ENCODE measurements at regions not wholly inside any gene's neighbourhood (a gene's known extent, or its start where the extent isn't known, plus 50 kb on each side); places are given as distances from the start of the nearest gene placed in this dataset.

DNA sequence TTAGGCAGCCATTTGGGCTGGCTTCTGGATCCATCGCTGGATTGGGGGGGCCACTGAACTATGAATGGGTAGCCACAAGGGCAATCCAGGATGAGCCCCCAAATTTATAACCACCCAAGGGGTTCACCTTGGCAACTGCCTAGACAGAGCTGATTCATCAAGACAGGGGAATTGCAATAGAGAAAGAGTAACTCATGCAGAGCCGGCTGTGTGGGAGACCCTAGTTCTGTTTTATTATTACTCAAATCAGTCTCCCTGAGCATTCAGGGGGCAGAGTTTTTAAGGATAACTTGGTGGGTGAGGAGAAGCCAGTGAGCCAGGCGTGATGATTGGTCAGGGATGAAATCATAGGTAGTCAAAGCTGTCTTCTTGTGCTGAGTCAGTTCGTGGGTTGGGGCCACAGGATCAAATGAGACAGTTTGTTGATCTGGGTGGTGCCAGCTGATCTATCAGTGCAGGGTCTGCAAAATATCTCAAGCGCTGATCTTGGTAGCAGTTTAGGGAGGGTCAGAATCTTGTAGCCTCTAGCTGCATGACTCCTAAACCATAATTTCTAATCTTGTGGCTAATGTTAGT is 57.9 kb downstream of the DNAJB9 start:
- Mint-ChIP-seq H3K4me1 (no peaks in the 10 kb centered on the region), H3K4me3 (no peak overlapping the region), H3K36me3 (ENCODE audit: low read depth) (no peaks in the 10 kb centered on the region), H3K9me3 (ENCODE audit: low read depth) (no peaks in the 10 kb centered on the region), H3K27me3 (peaks cover 14% of the 10 kb centered on the region), H3K27ac (no peak overlapping the region)
- CTCF ChIA-PET, result no interaction called here
- intact Hi-C loops (cut with DNase I, micrococcal nuclease), result no loop called here
- DNase-seq (peak; percentile 38), ATAC-seq (peak; percentile 36)
- POLR2A ChIA-PET, result no interaction called here

DNA sequence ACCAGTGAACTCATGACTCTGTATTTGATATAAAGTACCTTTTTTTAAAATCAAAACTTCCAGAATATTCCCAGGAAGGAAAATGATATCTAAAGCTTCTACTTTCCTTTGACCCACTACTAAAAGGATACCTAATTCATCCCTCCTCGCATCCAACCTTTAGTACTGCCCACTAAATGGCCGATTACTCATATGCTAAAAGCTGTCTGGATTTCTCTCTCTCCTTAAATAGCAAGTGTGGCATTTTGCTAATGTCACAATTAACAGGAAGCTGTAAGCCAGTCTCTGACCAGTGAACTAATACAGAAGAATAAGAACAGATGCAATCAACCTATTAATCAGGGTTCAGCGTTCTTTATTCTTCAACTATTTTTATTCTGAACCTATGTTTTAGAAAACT is 59.0 kb downstream of the DNAJB9 start:
- Mint-ChIP-seq H3K4me3 (no peak overlapping the region), H3K4me1 (no peaks in the 10 kb centered on the region), H3K36me3 (ENCODE audit: low read depth) (no peaks in the 10 kb centered on the region), H3K27ac (no peak overlapping the region), H3K27me3 (peaks cover 14% of the 10 kb centered on the region), H3K9me3 (ENCODE audit: low read depth) (no peaks in the 10 kb centered on the region)
- intact Hi-C loops (cut with DNase I, micrococcal nuclease), result no loop called here
- ATAC-seq (no peak), DNase-seq (no peak)
- ChIA-PET POLR2A (no interaction called here), CTCF (no interaction called here)

DNA sequence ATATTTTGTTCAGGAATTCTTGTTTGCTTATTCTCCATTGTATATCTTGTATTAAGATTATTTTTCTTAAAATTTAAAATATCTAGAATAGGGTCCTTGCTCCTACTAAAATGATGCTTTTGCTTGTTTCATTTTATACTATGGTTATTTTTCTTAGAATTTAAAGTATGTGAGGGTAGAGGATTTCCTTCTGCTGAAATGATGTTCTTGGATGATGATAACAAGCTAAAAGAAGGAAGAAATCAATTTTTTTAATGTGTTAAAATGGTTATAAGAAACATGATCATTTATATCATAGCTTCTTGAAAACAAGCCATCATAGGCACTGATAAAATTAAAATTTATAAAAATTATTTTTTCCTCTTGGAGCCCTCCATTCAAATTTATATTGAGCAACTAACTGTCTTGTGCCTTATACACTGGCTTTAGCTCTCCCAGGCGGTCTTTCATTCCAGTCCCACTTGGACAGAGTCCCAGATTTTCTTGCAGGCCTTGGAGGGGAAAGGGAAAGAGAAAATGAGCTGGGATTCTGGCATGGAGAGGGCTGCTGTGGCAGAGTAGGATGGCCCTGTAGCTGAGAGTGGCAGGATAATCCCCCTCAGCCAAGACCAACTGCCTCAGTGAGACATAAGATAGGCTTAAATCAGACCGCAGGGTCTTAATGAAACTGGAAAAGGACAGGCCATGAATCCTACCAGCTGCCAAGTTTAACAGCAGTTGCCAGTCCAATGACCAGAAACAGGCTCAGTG is 60.2 kb downstream of the DNAJB9 start:
- no peaks in the 10 kb centered on the region for H3K9me3 Mint-ChIP-seq (ENCODE audit: low read depth)
- H3K4me3 Mint-ChIP-seq, result no peak overlapping the region
- ATAC-seq (no peak), DNase-seq (no peak)
- ChIA-PET CTCF (interaction anchor here (0.6 to 0.9 kb wide), 3 partner anchors 12 to 675 kb away, joined by 3 read pairs; no protein-coding TSS in a partner anchor), POLR2A (interaction anchor here (0.7 kb wide), 1 partner anchor 14 kb away, joined by 4 read pairs; no protein-coding TSS in a partner anchor)
- no peak overlapping the region for H3K27ac Mint-ChIP-seq
- H3K27me3 Mint-ChIP-seq, result peaks cover 9% of the 10 kb centered on the region
- intact Hi-C loops (cut with DNase I, micrococcal nuclease), result no loop called here
- no peaks in the 10 kb centered on the region for H3K36me3 Mint-ChIP-seq (ENCODE audit: low read depth)
- H3K4me1 Mint-ChIP-seq, result no peaks in the 10 kb centered on the region

DNA sequence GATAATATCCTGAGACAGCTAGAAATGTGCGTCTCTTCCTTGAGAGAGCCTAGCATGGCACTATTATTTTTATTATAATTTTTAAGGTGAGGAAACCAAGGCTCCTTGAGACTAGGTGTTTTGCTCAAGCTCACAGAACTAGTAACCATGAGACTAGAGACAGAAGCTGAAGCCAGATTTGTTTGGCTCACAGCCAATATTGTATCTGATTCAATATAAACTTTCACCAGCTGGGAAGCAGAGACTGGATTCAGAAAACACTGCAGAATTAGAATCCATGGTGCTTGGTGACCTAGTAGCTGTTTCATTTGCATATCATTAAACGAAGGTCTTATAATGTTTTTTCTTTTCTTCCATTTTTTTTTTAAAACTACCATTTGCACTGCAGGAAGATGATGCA is 64.4 kb downstream of the DNAJB9 start:
- Mint-ChIP-seq H3K4me3 (no peak overlapping the region), H3K27ac (no peak overlapping the region), H3K4me1 (no peaks in the 10 kb centered on the region), H3K9me3 (ENCODE audit: low read depth) (no peaks in the 10 kb centered on the region), H3K27me3 (peaks cover 4% of the 10 kb centered on the region), H3K36me3 (ENCODE audit: low read depth) (no peaks in the 10 kb centered on the region)
- intact Hi-C loops (cut with DNase I, micrococcal nuclease), result no loop called here
- CTCF ChIA-PET, result no interaction called here
- POLR2A ChIA-PET, result no interaction called here
- ATAC-seq (no peak), DNase-seq (no peak)

DNA sequence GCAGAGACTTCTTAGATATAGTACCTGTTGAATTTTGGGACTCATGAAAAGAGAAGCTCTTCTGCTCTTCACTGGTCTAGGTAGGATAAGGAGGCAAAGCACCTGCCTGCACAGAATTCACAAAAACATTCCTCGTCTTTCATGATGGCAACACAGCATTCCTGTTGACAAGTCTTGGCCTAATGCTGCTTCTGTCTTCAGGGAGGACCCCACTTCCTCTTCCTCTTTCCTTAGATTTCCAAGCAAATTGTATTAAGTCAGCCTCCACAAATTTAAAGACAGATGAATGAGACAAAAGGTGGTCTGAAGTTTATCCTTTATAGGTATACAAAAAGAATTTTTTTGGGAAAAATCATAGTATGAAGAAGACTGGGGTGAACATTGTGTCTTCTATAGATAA is 64.9 kb downstream of the DNAJB9 start:
- H3K4me1 Mint-ChIP-seq, result no peaks in the 10 kb centered on the region
- intact Hi-C loops (cut with DNase I, micrococcal nuclease), result no loop called here
- H3K4me3 Mint-ChIP-seq, result no peak overlapping the region
- no peak for DNase-seq
- ChIA-PET CTCF (no interaction called here), POLR2A (no interaction called here)
- no peaks in the 10 kb centered on the region for H3K36me3 Mint-ChIP-seq (ENCODE audit: low read depth)
- no peak for ATAC-seq
- no peak overlapping the region for H3K27ac Mint-ChIP-seq
- H3K27me3 Mint-ChIP-seq, result peaks cover 4% of the 10 kb centered on the region
- no peaks in the 10 kb centered on the region for H3K9me3 Mint-ChIP-seq (ENCODE audit: low read depth)

DNA sequence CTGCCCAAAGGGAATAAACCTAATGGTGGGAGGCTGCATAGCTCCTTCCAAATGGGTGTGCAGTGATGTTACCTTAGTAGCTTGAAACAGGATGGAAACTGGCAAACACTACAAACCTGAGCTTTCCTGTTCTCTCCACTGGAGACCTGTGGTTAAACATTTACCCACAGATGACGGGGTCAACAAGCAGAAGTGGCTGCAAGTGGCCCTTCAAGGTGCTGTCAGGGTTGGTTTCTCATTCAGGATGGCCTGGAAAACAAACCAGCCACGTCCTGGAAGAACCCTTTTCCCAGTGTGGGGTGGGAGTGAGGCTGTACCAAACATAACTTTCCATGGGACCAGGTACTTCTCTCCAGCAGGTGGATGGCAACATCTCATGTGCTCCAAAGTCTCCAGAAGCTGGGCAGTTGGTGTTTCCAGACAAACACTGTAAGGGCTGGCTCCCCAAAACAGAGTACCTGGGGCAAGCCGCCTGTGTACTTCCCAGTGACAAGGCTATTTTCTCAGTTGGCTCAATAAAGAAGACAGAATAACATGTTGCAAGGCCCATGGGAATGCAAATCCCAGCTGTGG is 67.5 kb downstream of the DNAJB9 start:
- no peaks in the 10 kb centered on the region for H3K4me1 Mint-ChIP-seq
- no peak overlapping the region for H3K4me3 Mint-ChIP-seq
- no peak for DNase-seq
- ATAC-seq, result no peak
- no peaks in the 10 kb centered on the region for H3K9me3 Mint-ChIP-seq (ENCODE audit: low read depth)
- ChIA-PET CTCF (no interaction called here), POLR2A (no interaction called here)
- no peak overlapping the region for H3K27ac Mint-ChIP-seq
- no peaks in the 10 kb centered on the region for H3K36me3 Mint-ChIP-seq (ENCODE audit: low read depth)
- intact Hi-C loops (cut with DNase I, micrococcal nuclease), result no loop called here
- H3K27me3 Mint-ChIP-seq, result peaks cover 4% of the 10 kb centered on the region

DNA sequence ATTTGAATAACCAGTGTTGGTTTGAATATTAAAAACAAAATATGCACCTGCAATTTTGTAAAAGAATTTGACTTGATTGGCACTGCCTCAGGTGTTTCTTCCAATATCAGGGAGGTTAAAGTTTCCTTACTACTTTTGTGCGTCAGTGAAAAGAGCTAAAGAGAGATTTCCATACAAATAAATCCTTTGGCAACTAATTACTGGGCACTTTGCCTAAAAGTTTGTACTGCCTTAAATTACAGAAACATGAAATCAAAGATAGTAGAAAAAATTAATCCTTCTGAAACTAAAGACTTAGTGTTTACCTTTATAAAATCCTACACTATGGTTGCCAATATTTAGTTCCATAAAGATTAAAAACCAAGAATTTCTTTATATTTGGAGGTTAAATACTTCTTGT is 72.5 kb downstream of the DNAJB9 start:
- DNase-seq, result no peak
- POLR2A ChIA-PET, result no interaction called here
- no peaks in the 10 kb centered on the region for H3K4me1 Mint-ChIP-seq
- H3K4me3 Mint-ChIP-seq, result no peak overlapping the region
- no peaks in the 10 kb centered on the region for H3K9me3 Mint-ChIP-seq (ENCODE audit: low read depth)
- intact Hi-C loops (cut with DNase I, micrococcal nuclease), result no loop called here
- peaks cover 18% of the 10 kb centered on the region for H3K27me3 Mint-ChIP-seq
- no peak overlapping the region for H3K27ac Mint-ChIP-seq
- ATAC-seq, result no peak
- H3K36me3 Mint-ChIP-seq (ENCODE audit: low read depth), result no peaks in the 10 kb centered on the region
- CTCF ChIA-PET, result no interaction called here

DNA sequence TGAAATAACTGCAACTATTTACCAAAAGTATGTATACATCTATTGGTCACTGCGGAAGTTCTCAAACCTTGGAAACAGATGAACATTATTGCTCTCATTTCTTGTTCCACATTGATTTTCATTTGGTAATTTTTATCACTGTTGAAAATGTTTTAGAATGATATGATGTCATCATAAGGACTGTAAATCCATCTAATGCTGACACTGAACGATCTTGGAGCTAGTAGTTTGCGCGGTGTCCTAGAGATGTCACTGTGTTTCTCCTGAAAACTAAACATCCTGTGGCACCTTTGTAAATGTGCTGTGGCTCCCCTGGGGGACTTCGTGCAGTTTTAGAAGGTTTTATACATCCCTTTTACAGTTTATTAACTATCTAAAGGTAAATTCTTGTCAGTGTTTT is 73.5 kb downstream of the DNAJB9 start:
- Mint-ChIP-seq H3K4me1 (no peaks in the 10 kb centered on the region), H3K36me3 (ENCODE audit: low read depth) (no peaks in the 10 kb centered on the region), H3K4me3 (no peak overlapping the region), H3K27me3 (peaks cover 18% of the 10 kb centered on the region), H3K9me3 (ENCODE audit: low read depth) (no peaks in the 10 kb centered on the region), H3K27ac (no peak overlapping the region)
- ATAC-seq, result no peak
- no peak for DNase-seq
- ChIA-PET POLR2A (no interaction called here), CTCF (no interaction called here)
- intact Hi-C loops (cut with DNase I, micrococcal nuclease), result no loop called here

DNA sequence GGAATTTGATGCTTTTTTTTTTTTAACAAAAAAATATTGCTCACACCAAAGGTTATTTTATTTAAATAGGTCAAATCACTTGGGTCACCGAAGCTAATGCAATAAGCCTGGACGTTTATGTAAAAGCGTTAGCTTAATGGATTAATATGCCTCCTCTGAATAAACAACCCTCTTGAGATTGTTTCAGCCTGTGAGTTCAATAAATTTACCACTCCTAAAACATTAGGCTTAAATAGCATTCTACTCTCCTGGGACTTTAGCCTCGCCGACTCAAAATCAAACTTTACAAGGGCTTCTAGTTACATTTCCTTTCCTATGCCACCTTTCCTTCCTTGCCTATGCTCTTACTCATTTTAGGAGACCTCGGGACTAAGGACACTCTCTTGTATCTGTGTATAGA is 79.3 kb downstream of the DNAJB9 start:
- ChIA-PET POLR2A (no interaction called here), CTCF (interaction anchor here (1.0 kb wide), 1 partner anchor 137 kb away, joined by 3 read pairs; no protein-coding TSS in a partner anchor)
- no peaks in the 10 kb centered on the region for H3K9me3 Mint-ChIP-seq (ENCODE audit: low read depth)
- no peaks in the 10 kb centered on the region for H3K36me3 Mint-ChIP-seq (ENCODE audit: low read depth)
- DNase-seq (no peak), ATAC-seq (no peak)
- H3K27me3 Mint-ChIP-seq, result peaks cover 15% of the 10 kb centered on the region
- H3K4me1 Mint-ChIP-seq, result no peaks in the 10 kb centered on the region
- H3K4me3 Mint-ChIP-seq, result no peak overlapping the region
- intact Hi-C loops (cut with DNase I, micrococcal nuclease), result no loop called here
- no peak overlapping the region for H3K27ac Mint-ChIP-seq

DNA sequence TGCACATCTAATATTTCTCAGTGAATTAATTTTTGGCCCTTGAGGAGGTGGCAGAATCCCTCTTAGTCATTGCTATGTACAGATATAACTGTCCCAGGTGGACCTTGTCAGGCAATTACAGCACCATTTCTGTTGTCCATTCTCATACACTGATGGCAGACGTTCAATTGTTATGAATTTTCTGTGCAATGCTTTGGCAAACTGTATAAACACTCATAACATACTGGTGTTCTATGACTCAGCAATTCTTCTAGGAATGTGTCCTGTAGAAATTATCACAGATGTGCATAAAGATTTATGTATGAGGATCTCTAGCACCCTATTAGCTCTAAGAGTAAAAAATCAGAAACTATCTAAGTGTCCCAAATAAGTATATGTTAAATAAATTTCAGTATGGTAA is 80.8 kb downstream of the DNAJB9 start:
- no peak for DNase-seq
- no peak overlapping the region for H3K27ac Mint-ChIP-seq
- POLR2A ChIA-PET, result no interaction called here

DNA sequence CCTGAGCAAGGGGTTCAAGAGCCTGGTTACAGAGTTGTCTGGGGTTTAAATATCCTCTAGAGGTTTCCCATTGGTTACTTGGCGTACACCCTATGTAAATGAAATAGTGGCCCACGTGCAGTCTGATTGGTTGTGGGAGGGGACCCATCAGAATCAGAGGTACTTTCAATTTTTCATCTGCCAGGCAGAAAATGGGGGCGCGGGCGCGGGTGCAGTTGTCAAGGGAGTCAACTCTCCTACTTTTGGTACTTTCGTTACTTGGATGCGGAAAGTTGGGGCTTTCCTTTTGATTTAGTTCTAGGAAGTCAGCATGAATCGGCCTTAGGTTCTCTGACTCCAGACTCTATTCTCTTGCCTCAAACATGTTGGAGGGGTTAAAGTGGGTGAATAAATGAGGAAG is 83.2 kb downstream of the DNAJB9 start:
- Mint-ChIP-seq H3K36me3 (ENCODE audit: low read depth) (no peaks in the 10 kb centered on the region), H3K9me3 (ENCODE audit: low read depth) (no peaks in the 10 kb centered on the region), H3K27ac (no peak overlapping the region)

More for the DNA sequence above, 80.8 kb downstream of the DNAJB9 start:
- no peak overlapping the region for H3K4me3 Mint-ChIP-seq
- H3K27me3 Mint-ChIP-seq, result peaks cover 4% of the 10 kb centered on the region
- no peaks in the 10 kb centered on the region for H3K9me3 Mint-ChIP-seq (ENCODE audit: low read depth)
- H3K36me3 Mint-ChIP-seq (ENCODE audit: low read depth), result no peaks in the 10 kb centered on the region
- CTCF ChIA-PET, result no interaction called here
- no peaks in the 10 kb centered on the region for H3K4me1 Mint-ChIP-seq
- intact Hi-C loops (cut with DNase I, micrococcal nuclease), result no loop called here
- ATAC-seq, result no peak

DNA sequence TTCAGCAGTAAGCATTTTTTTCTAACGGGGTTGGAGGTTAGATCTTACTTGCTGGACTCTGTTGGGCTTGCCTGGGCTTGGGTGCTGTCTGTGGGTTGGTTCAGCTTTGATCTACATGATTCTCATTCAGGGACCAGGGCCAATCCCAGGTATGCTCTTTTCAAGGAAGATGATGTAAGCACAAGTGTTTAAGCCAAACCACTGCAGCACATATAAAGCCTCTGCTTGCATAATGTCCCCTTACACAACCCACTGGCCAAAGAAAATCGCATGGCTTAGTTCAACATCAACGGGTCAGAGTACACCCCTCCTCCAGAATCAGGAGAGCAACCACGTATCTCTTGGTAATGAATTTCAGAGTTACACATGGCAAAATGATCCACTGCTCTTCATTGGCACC is 83.9 kb downstream of the DNAJB9 start:
- H3K4me1 Mint-ChIP-seq, result no peaks in the 10 kb centered on the region
- H3K27ac Mint-ChIP-seq, result no peak overlapping the region
- no peaks in the 10 kb centered on the region for H3K9me3 Mint-ChIP-seq (ENCODE audit: low read depth)
- no peak for DNase-seq
- POLR2A ChIA-PET, result no interaction called here
- H3K27me3 Mint-ChIP-seq, result peaks cover 9% of the 10 kb centered on the region
- no peak overlapping the region for H3K4me3 Mint-ChIP-seq
- ATAC-seq, result no peak
- intact Hi-C loops (cut with DNase I, micrococcal nuclease), result no loop called here
- CTCF ChIA-PET, result no interaction called here
- no peaks in the 10 kb centered on the region for H3K36me3 Mint-ChIP-seq (ENCODE audit: low read depth)

More for the DNA sequence above, 83.2 kb downstream of the DNAJB9 start:
- intact Hi-C loops (cut with DNase I, micrococcal nuclease), result no loop called here
- Mint-ChIP-seq H3K27me3 (peaks cover 6% of the 10 kb centered on the region), H3K4me3 (no peak overlapping the region), H3K4me1 (no peaks in the 10 kb centered on the region)
- ChIA-PET POLR2A (no interaction called here), CTCF (no interaction called here)
- ATAC-seq (no peak), DNase-seq (no peak)
